Epithelial cell of proximal tubule (primary cell): ENCODE measurements at regions not wholly inside any gene's neighbourhood (a gene's known extent, or its start where the extent isn't known, plus 50 kb on each side); places are given as distances from the start of the nearest gene placed in this dataset.
"Not testable (repeated sequence)": the region's sequence is repeated elsewhere in the genome, so short reads cannot be mapped to it uniquely, and the experiment has no call there.

Source experiments
- DNase-seq: peaks from one replicate; pipeline ENCODE4 v3.0.0-alpha.2; 2011; ENCODE audit warnings: low read depth
- H3K4me3 ChIP-seq: 2 replicates; pipeline ENCODE4 v1.5.1; 2011; ENCODE audit warnings: low read depth, mild to moderate bottlenecking, low read length
- TF ChIP-seq, protein P1 (sequence below): conservative IDR thresholded peaks from 2 replicates; pipeline ENCODE4 v1.5.1; 2012; ENCODE audit warnings: low read depth, mild to moderate bottlenecking, low read length

DNA sequence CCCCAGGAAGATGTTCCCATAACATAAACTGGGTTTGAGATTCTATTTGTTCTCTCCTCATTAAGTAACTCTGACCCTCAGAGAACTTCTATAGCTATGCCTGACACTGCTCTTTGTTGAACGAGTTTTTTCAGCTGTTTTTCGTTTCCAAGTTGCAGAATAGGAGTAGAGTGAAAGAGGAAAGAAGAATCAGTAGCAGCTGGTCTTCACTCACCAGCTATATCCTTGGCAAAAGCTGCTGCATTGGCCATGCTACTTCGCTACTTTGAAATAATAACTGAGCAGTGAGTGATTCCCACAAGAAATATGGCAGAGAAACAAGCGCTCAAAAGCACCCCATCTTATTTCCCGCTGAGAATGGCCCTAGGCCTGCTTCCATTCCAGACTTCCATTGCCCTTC, 329.0 kb downstream of the ISL1 start:
- TF ChIP-seq, protein P1, sequence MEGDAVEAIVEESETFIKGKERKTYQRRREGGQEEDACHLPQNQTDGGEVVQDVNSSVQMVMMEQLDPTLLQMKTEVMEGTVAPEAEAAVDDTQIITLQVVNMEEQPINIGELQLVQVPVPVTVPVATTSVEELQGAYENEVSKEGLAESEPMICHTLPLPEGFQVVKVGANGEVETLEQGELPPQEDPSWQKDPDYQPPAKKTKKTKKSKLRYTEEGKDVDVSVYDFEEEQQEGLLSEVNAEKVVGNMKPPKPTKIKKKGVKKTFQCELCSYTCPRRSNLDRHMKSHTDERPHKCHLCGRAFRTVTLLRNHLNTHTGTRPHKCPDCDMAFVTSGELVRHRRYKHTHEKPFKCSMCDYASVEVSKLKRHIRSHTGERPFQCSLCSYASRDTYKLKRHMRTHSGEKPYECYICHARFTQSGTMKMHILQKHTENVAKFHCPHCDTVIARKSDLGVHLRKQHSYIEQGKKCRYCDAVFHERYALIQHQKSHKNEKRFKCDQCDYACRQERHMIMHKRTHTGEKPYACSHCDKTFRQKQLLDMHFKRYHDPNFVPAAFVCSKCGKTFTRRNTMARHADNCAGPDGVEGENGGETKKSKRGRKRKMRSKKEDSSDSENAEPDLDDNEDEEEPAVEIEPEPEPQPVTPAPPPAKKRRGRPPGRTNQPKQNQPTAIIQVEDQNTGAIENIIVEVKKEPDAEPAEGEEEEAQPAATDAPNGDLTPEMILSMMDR: no peak
- H3K4me3 ChIP-seq: no peak overlapping the region
- DNase-seq: no peak

- not testable (repeated sequence) for DNase-seq, H3K4me3 ChIP-seq
Measured at GRCh38 chr5:51715445-51715844, 332.2 kb downstream of the ISL1 start.

GRCh38 chr5:51731421-51732029, 348.3 kb downstream of the ISL1 start:
- TF ChIP-seq, protein P1: no peak
- H3K4me3 ChIP-seq: no peak overlapping the region
- DNase-seq: peak; percentile 2

GRCh38 chr5:51732304-51732703, 349.1 kb downstream of the ISL1 start:
- H3K4me3 ChIP-seq: no peak overlapping the region
- DNase-seq: no peak
- TF ChIP-seq, protein P1: no peak

GRCh38 chr5:51734677-51735076, 351.4 kb downstream of the ISL1 start:
- DNase-seq: no peak
- H3K4me3 ChIP-seq: no peak overlapping the region
- TF ChIP-seq, protein P1: no peak

- no peak overlapping the region for H3K4me3 ChIP-seq
- TF ChIP-seq, protein P1: no peak
- DNase-seq: no peak
Measured at GRCh38 chr5:51746023-51746422, 362.8 kb downstream of the ISL1 start.

DNA sequence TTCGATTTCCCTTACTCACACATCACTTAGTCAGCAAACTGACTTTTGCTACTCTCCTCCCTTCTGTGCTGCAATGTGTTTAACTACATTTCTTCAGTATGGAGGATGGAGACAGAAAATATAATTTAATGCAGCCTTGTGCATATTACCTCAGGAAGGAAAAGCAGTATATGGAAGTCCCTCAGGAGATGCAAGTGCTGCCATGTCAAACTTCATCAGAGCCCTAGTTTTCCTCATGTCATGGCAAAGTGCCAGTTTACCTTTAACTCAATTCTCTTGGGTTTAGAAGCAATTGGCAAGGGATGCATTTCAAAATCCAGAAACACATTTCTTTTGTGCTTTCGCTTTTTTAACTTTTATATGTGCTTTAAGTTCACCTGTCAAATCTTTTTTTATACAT, 365.4 kb downstream of the ISL1 start:
- TF ChIP-seq, protein P1: no peak
- no peak overlapping the region for H3K4me3 ChIP-seq
- no peak for DNase-seq
